PC-9 (cell line): ENCODE measurements at regions not wholly inside any gene's neighbourhood (a gene's known extent, or its start where the extent isn't known, plus 50 kb on each side); places are given as distances from the start of the nearest gene placed in this dataset.

Experiments used
- CTCF ChIP-seq: fragments of 200-600 bp; sonication (generic); conservative IDR thresholded peaks from 2 replicates; pipeline ENCODE4 v1.6.1; 2017; ENCODE audit warnings: mixed run types, antibody characterized with exemption, mild to moderate bottlenecking, moderate library complexity
- EZH2 ChIP-seq: fragments of 200-600 bp; sonication (generic); IDR thresholded peaks from 2 replicates; pipeline ENCODE4 v1.8.0; 2017; ENCODE audit warnings: antibody characterized with exemption, low read depth

- no peak for TF ChIP-seq CTCF
- no peak for TF ChIP-seq EZH2
Observed at GRCh38 chr2:215847056-215847455, 166.3 kb downstream of the MREG start.
